RWPE2 (cell line): ENCODE measurements at regions not wholly inside any gene's neighbourhood (a gene's known extent, or its start where the extent isn't known, plus 50 kb on each side); places are given as distances from the start of the nearest gene placed in this dataset.
"Not testable (repeated sequence)": the region's sequence is repeated elsewhere in the genome, so short reads cannot be mapped to it uniquely, and the experiment has no call there.

Experiments
- ATAC-seq: fragments of 200-7000 bp; cut with Tn5 transposase; 3 replicates; pipeline ENCODE4 v1.9.1; 2021; ENCODE audit warnings: low read depth
- DNase-seq: peaks from one replicate; pipeline ENCODE4 v3.0.0-alpha.2; 2020; ENCODE audit warnings: low spot score
- H3K27ac ChIP-seq: fragments of 450-650 bp; 2 replicates; pipeline ENCODE4 v1.5.1; 2017; ENCODE audit warnings: mild to moderate bottlenecking; ENCODE audit not compliant: poor library complexity, severe bottlenecking
- H3K27me3 ChIP-seq: fragments of 250-450 bp; sonication (Bioruptor Pico); 2 replicates; pipeline ENCODE4 v1.5.1; 2021; ENCODE audit warnings: mild to moderate bottlenecking, moderate library complexity; ENCODE audit not compliant: insufficient read depth, poor library complexity, severe bottlenecking
- H3K36me3 ChIP-seq: fragments of 250-450 bp; sonication (Bioruptor Pico); 2 replicates; pipeline ENCODE4 v1.5.1; 2020; ENCODE audit warnings: low read depth, mild to moderate bottlenecking, moderate library complexity
- H3K4me1 ChIP-seq: fragments of 250-450 bp; sonication (Bioruptor Pico); 2 replicates; pipeline ENCODE4 v1.5.1; 2021; ENCODE audit warnings: mild to moderate bottlenecking, moderate library complexity; ENCODE audit not compliant: insufficient read depth, poor library complexity, severe bottlenecking
- H3K4me3 ChIP-seq: fragments of 250-450 bp; sonication (Bioruptor Pico); 2 replicates; pipeline ENCODE4 v1.5.1; 2021; ENCODE audit warnings: mild to moderate bottlenecking, moderate library complexity; ENCODE audit not compliant: severe bottlenecking
- H3K9me3 ChIP-seq: fragments of 250-450 bp; sonication (Bioruptor Pico); 2 replicates; pipeline ENCODE4 v1.5.1; 2021; ENCODE audit warnings: mild to moderate bottlenecking, moderate library complexity; ENCODE audit not compliant: severe bottlenecking
- CTCF ChIP-seq: fragments of 450-650 bp; IDR thresholded peaks from one replicate; pipeline ENCODE4 v1.5.1; 2017; ENCODE audit warnings: mild to moderate bottlenecking, moderate library complexity; ENCODE audit not compliant: poor library complexity, severe bottlenecking

- Histone ChIP-seq H3K27me3 (no peaks in the 10 kb centered on the region), H3K36me3 (no peaks in the 10 kb centered on the region), H3K4me1 (no peaks in the 10 kb centered on the region), H3K4me3 (no peak overlapping the region), H3K27ac (no peak overlapping the region), H3K9me3 (no peaks in the 10 kb centered on the region)
- DNase-seq (no peak), ATAC-seq (no peak)
- no peak for TF ChIP-seq CTCF
Measured at GRCh38 chr7:121608785-121609184, 212.7 kb upstream of the FAM3C start.

- DNase-seq, H3K9me3 ChIP-seq, H3K4me1 ChIP-seq, H3K4me3 ChIP-seq, H3K36me3 ChIP-seq, H3K27ac ChIP-seq, H3K27me3 ChIP-seq, ATAC-seq: not testable (repeated sequence)
Measured at GRCh38 chr7:121608183-121608582, 212.1 kb upstream of the FAM3C start.

- Histone ChIP-seq H3K27ac (no peak overlapping the region), H3K4me1 (no peaks in the 10 kb centered on the region), H3K9me3 (no peaks in the 10 kb centered on the region), H3K27me3 (no peaks in the 10 kb centered on the region), H3K4me3 (no peak overlapping the region), H3K36me3 (no peaks in the 10 kb centered on the region)
- DNase-seq (no peak), ATAC-seq (peak; percentile 81)
- peak; percentile 49 for TF ChIP-seq CTCF
Measured at GRCh38 chr7:121605317-121605680, 209.2 kb upstream of the FAM3C start.

GRCh38 chr7:121604627-121605316, 208.7 kb upstream of the FAM3C start:
- Histone ChIP-seq H3K4me3 (no peak overlapping the region), H3K36me3 (no peaks in the 10 kb centered on the region), H3K4me1 (no peaks in the 10 kb centered on the region), H3K27me3 (no peaks in the 10 kb centered on the region), H3K27ac (no peak overlapping the region), H3K9me3 (no peaks in the 10 kb centered on the region)
- no peak for TF ChIP-seq CTCF
- ATAC-seq (no peak), DNase-seq (no peak)

- H3K4me3 ChIP-seq: no peak overlapping the region
- no peak overlapping the region for H3K27ac ChIP-seq
Measured at GRCh38 chr7:121603886-121604285, 207.8 kb upstream of the FAM3C start.

More at GRCh38 chr7:121603886-121604285, 207.8 kb upstream of the FAM3C start:
- DNase-seq: no peak
- no peaks in the 10 kb centered on the region for H3K36me3 ChIP-seq
- no peaks in the 10 kb centered on the region for H3K4me1 ChIP-seq
- no peak for ATAC-seq
- no peak for TF ChIP-seq CTCF
- no peaks in the 10 kb centered on the region for H3K27me3 ChIP-seq
- H3K9me3 ChIP-seq: no peaks in the 10 kb centered on the region
